ENCODE measurements at regions not wholly inside any gene's neighbourhood (a gene's known extent, or its start where the extent isn't known, plus 50 kb on each side); places are given as distances from the start of the nearest gene placed in this dataset.
"Not testable (repeated sequence)": the region's sequence is repeated elsewhere in the genome, so short reads cannot be mapped to it uniquely, and the experiment has no call there.

DNA sequence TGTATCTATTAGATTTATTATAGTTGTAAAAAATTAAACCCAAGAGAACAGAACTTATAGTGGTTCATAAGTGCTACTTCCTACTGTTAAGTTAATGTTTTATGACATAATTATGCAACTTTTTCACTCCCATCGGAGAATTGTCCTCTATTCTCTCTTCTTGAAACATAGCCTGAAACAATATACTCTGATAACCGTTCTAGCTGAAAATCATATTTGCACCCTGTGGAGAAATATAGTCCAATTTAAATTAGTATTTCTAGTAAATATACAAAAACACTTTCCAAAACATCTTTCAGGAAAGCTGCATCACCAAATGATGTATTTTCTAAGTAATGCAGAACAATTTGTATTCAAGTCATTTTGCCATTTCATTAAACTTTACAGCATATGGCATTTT is 586.4 kb downstream of the PRR32 start:
- DNase-seq, result no peak

DNA sequence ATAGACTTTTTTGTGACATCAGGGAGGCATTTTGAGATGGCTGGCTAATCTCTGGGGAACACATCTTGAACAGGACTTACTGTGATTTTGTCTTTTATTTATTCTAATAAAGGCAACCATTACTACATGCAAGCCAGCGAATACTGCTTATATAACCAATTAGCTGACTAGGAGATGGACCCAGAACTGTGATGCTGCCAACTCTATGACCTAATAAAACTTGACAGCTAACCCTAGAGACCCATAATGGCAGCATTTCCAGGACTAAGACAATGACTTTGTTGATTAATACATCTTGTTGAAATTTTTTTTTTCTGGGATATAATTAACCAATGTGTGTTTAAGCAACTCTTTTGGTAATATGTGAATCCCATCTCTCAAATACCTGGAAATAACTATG is 584.6 kb downstream of the PRR32 start:
- no peak for DNase-seq

DNA sequence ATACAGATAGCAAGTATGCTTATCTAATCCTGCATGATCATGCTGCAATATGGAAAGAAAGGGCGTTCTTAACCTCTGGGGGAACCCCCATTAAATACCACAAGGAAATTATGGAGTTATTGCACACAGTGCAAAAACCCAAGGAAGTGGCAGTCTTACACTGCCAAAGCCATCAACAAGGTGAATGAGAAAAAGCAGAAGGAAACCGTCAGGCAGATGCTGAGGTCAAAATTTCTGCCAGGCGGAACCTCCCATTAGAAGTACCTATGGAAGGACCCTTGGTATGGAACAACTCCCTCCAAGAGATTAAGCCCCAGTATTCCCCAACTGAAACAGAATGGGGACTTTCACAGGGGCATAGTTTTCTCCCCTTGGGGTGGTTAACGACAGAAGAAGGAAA is 580.7 kb downstream of the PRR32 start:
- not testable (repeated sequence) for DNase-seq

DNA sequence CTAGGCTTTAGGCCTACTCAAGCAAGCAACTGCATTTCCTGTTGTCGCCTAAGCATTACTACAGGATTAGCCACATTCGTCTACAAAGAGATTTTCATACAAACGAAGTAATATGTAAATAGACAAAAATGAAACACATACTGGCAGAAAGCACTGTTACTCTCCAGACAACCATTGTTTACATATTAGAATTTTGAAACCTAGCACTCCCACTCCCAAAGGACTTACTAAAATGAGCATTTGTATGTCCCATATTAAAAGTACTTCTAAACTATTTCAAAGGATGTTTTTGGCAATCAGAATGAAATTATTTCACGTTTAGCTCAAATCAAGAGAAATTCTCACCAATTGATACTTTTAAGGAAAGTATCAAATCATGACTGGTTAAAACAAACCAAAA is 570.8 kb downstream of the PRR32 start:
- DNase-seq, result peak in 1 of 2 experiments; percentile 17

DNA sequence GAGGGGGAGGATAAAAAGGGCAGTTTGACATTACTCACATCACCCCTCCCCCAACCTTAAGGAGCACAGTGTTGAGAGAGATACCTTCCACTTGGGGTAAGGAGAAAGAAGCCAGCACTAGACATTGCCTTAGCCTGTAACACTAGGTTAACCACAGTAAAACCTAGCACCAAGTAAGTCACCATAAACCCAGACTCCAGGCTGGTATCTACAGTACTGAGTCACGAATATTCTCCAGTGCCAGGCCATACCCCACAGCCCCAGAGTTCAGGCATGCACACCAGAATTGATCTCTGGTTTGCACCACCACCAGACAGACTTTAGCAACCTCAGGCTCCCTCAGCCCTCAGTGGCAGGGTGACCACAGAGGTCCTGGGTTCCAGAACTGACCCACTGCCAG is 570.4 kb downstream of the PRR32 start:
- DNase-seq, result no peak
